GM19397 (cell line): ENCODE measurements at regions not wholly inside any gene's neighbourhood (a gene's known extent, or its start where the extent isn't known, plus 50 kb on each side); places are given as distances from the start of the nearest gene placed in this dataset.

Experiments used
- ATAC-seq: cut with Tn5 transposase; IDR thresholded peaks from one replicate; pipeline ENCODE4 v1.9.1; 2021; ENCODE audit warnings: mild to moderate bottlenecking, moderate library complexity; ENCODE audit not compliant: unreplicated experiment

- no peak for ATAC-seq
Measured at GRCh38 chrX:39716401-39716800, 381.4 kb downstream of the BCOR start.

GRCh38 chrX:39716802-39717540 is 380.8 kb downstream of the BCOR start:
- no peak for ATAC-seq

GRCh38 chrX:39718981-39719380 is 378.8 kb downstream of the BCOR start:
- no peak for ATAC-seq

GRCh38 chrX:39720945-39721344 is 376.8 kb downstream of the BCOR start:
- ATAC-seq = no peak

- ATAC-seq = no peak
Measured at GRCh38 chrX:39721566-39722279, 376.0 kb downstream of the BCOR start.

- ATAC-seq = no peak
Measured at GRCh38 chrX:39724544-39724943, 373.2 kb downstream of the BCOR start.

- no peak for ATAC-seq
Measured at GRCh38 chrX:39725114-39725513, 372.6 kb downstream of the BCOR start.

- ATAC-seq = no peak
Measured at GRCh38 chrX:39725928-39726619, 371.7 kb downstream of the BCOR start.

- ATAC-seq = no peak
Measured at GRCh38 chrX:39726771-39727170, 371.0 kb downstream of the BCOR start.

GRCh38 chrX:39728025-39728424 is 369.7 kb downstream of the BCOR start:
- no peak for ATAC-seq

- no peak for ATAC-seq
Measured at GRCh38 chrX:39728852-39729598, 368.7 kb downstream of the BCOR start.

GRCh38 chrX:39729981-39730661 is 367.6 kb downstream of the BCOR start:
- no peak for ATAC-seq

GRCh38 chrX:39730662-39731329 is 367.0 kb downstream of the BCOR start:
- no peak for ATAC-seq

- no peak for ATAC-seq
Measured at GRCh38 chrX:39731330-39731667, 366.5 kb downstream of the BCOR start.

- no peak for ATAC-seq
Measured at GRCh38 chrX:39731735-39732134, 366.0 kb downstream of the BCOR start.

- ATAC-seq = no peak
Measured at GRCh38 chrX:39733745-39734144, 364.0 kb downstream of the BCOR start.

- ATAC-seq = no peak
Measured at GRCh38 chrX:39734174-39734776, 363.5 kb downstream of the BCOR start.

- no peak for ATAC-seq
Measured at GRCh38 chrX:39736216-39737211, 361.2 kb downstream of the BCOR start.

- ATAC-seq = no peak
Measured at GRCh38 chrX:39739585-39739984, 358.2 kb downstream of the BCOR start.
